ENCODE measurements at regions not wholly inside any gene's neighbourhood (a gene's known extent, or its start where the extent isn't known, plus 50 kb on each side); places are given as distances from the start of the nearest gene placed in this dataset.

- intact Hi-C loops (cut with micrococcal nuclease) = no loop called here
- Histone ChIP-seq H3K9ac (replicated peaks; ENCODE audit: extremely low read depth, insufficient read depth, low read length) (no peak overlapping the region), H3K36me3 (ENCODE audit: control insufficient read depth in 2 of 2, extremely low read depth in 1 of 2, insufficient read depth in 2 of 2, low read length in 2 of 2) (no peaks in the 10 kb centered on the region), H3K4me3 (replicated peaks in 1 of 3; ENCODE audit: insufficient read depth in 1 of 3, low read depth in 1 of 3, low read length in 3 of 3) (no peak overlapping the region), H3K9me1 (replicated peaks; ENCODE audit: control insufficient read depth, extremely low read depth, insufficient read depth, low read length) (no peaks in the 10 kb centered on the region), H3K4me2 (ENCODE audit: insufficient read depth, low read length) (no peak overlapping the region), H3K79me2 (ENCODE audit: control insufficient read depth, insufficient read depth, low read length) (no peaks in the 10 kb centered on the region), H2AFZ (ENCODE audit: low read depth, low read length) (no peak overlapping the region), H3K27ac (ENCODE audit: insufficient read depth, low read depth, low read length) (no peak overlapping the region), H3K9me3 (replicated peaks; ENCODE audit: control insufficient read depth, insufficient read depth, low read length) (no peaks in the 10 kb centered on the region), H3K4me1 (ENCODE audit: control insufficient read depth, extremely low read depth, insufficient read depth, low read length) (no peaks in the 10 kb centered on the region), H4K20me1 (replicated peaks; ENCODE audit: control insufficient read depth, extremely low read depth, insufficient read depth, low read length) (no peaks in the 10 kb centered on the region), H3K27me3 (ENCODE audit: control insufficient read depth in 2 of 2, insufficient read depth in 2 of 2, low read length in 2 of 2) (no peaks in the 10 kb centered on the region)
- dilution Hi-C loops (cut with MboI; ENCODE audit: extremely low pct_ligation_motif_present, low sequenced_read_pairs) = no loop called here
- ChIA-PET CTCF (no interaction called here), POLR2A (no interaction called here)
- BruUV-seq (replicated peaks) = no TSS peak
- DNase-seq (ENCODE audit: low read depth, low spot score) (no peak), FAIRE-seq (no peak)
- TF ChIP-seq FOS (IDR thresholded peaks at IDR 0.05; ENCODE audit: borderline replicate concordance, insufficient read depth, low read length) = no peak
- no peak for TF ChIP-seq CTCF (IDR thresholded peaks at IDR 0.05; ENCODE audit: extremely low read depth in 1 of 2, insufficient read depth in 1 of 2, low read depth in 1 of 2, low read length in 2 of 2)
- TF ChIP-seq POLR2AphosphoS5 (IDR thresholded peaks at IDR 0.05; ENCODE audit: insufficient read depth, low read depth, low read length) = no peak
- no peak for TF ChIP-seq MAX (IDR thresholded peaks at IDR 0.05; ENCODE audit: insufficient read depth, insufficient read length)
- no peak for TF ChIP-seq POLR2A (IDR thresholded peaks at IDR 0.05; ENCODE audit: low read depth, low read length)
- TF ChIP-seq GATA2 (IDR thresholded peaks at IDR 0.05; ENCODE audit: insufficient read depth, insufficient read length, low read depth, low read length) = no peak
- TF ChIP-seq EZH2 (IDR thresholded peaks at IDR 0.05; ENCODE audit: borderline replicate concordance, low read depth, low read length, severe bottlenecking) = no peak
- no peak for TF ChIP-seq MYC (IDR thresholded peaks at IDR 0.05; ENCODE audit: low read depth, low read length)
- TF ChIP-seq JUN (IDR thresholded peaks at IDR 0.05; ENCODE audit: borderline replicate concordance, insufficient read depth, insufficient read length, low read depth) = no peak
Observed at GRCh38 chr1:37358992-37359391, 115.4 kb upstream of the ZC3H12A start.

All from endothelial cell of umbilical vein (primary cell).